ENCODE measurements at regions not wholly inside any gene's neighbourhood (a gene's known extent, or its start where the extent isn't known, plus 50 kb on each side); places are given as distances from the start of the nearest gene placed in this dataset.

GRCh38 chr2:16718576-16719484 is 53.2 kb upstream of the CYRIA start:
- no peak for TF ChIP-seq CTCF (IDR thresholded peaks at IDR 0.05; ENCODE audit: extremely low read depth, missing control alignments)

GRCh38 chr2:16717477-16717876 is 51.8 kb upstream of the CYRIA start:
- DNase-seq (ENCODE audit: low spot score): no peak
- no peak for TF ChIP-seq CTCF (IDR thresholded peaks at IDR 0.05; ENCODE audit: extremely low read depth, missing control alignments)

More at GRCh38 chr2:16718576-16719484, 53.2 kb upstream of the CYRIA start:
- no peak for DNase-seq (ENCODE audit: low spot score)

- TF ChIP-seq CTCF (IDR thresholded peaks at IDR 0.05; ENCODE audit: extremely low read depth, missing control alignments): no peak
- DNase-seq (ENCODE audit: low spot score): no peak
These were observed 51.3 kb upstream of the CYRIA start for GRCh38 chr2:16716944-16717343.

GRCh38 chr2:16716024-16716423 is 50.4 kb upstream of the CYRIA start:
- DNase-seq (ENCODE audit: low spot score): no peak

More at GRCh38 chr2:16716024-16716423, 50.4 kb upstream of the CYRIA start:
- no peak for TF ChIP-seq CTCF (IDR thresholded peaks at IDR 0.05; ENCODE audit: extremely low read depth, missing control alignments)

Data from GM20000 (cell line).